ENCODE measurements at regions not wholly inside any gene's neighbourhood (a gene's known extent, or its start where the extent isn't known, plus 50 kb on each side); places are given as distances from the start of the nearest gene placed in this dataset.

DNA sequence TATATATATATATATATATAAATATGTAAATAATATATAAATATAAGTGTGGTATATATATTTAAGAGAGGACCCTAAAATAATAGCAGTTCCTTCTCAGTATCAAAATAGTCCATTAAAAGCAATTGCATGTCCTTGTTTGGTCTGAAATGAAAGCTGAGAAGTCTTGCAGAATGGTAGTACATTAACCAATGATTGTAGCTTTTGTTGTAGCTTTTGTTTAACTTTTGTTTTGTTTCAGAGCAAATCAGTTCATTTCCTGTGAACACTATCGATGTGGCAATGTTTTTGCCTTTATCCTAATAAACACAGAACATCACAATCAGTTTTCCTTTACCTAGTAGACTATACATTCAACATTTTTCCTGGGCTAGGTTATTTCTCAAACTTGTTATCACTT, 1256.2 kb upstream of the SPRY2 start:
- Histone ChIP-seq H3K4me3 (ENCODE audit: control insufficient read depth in 1 of 7, extremely low read depth in 1 of 7, insufficient read depth in 4 of 7, low read depth in 2 of 7, low read length in 6 of 7) (no peak overlapping the region), H3K27ac (ENCODE audit: insufficient read depth in 1 of 2, low read depth in 1 of 2, low read length in 2 of 2, poor library complexity in 1 of 2, severe bottlenecking in 2 of 2) (no peak overlapping the region), H3K36me3 (ENCODE audit: control insufficient read depth in 4 of 4, insufficient read depth in 4 of 4, low read length in 3 of 4) (no peaks in the 10 kb centered on the region), H3K4me1 (ENCODE audit: control extremely low read depth in 1 of 4, control insufficient read depth in 4 of 4, insufficient read depth in 4 of 4, low read length in 3 of 4) (no peaks in the 10 kb centered on the region), H3K9me3 (ENCODE audit: control extremely low read depth in 1 of 5, control insufficient read depth in 4 of 5, insufficient read depth in 2 of 5, low read depth in 1 of 5, low read length in 4 of 5) (no peaks in the 10 kb centered on the region), H3K27me3 (replicated peaks in 2 of 5; ENCODE audit: control insufficient read depth in 4 of 5, insufficient read depth in 5 of 5, low read length in 4 of 5) (no peaks in the 10 kb centered on the region)
- ChIA-PET CTCF (no interaction called here), POLR2A (no interaction called here)
- WGBS (ENCODE audit: insufficient coverage), result 67% methylated on average over 1 of the region's 1 CpG
- no peak for DNase-seq

- Histone ChIP-seq H3K36me3 (ENCODE audit: control insufficient read depth in 4 of 4, insufficient read depth in 4 of 4, low read length in 3 of 4) (no peaks in the 10 kb centered on the region), H3K4me3 (ENCODE audit: control insufficient read depth in 1 of 7, extremely low read depth in 1 of 7, insufficient read depth in 4 of 7, low read depth in 2 of 7, low read length in 6 of 7) (no peak overlapping the region), H3K27me3 (replicated peaks in 2 of 5; ENCODE audit: control insufficient read depth in 4 of 5, insufficient read depth in 5 of 5, low read length in 4 of 5) (no peaks in the 10 kb centered on the region), H3K27ac (ENCODE audit: insufficient read depth in 1 of 2, low read depth in 1 of 2, low read length in 2 of 2, poor library complexity in 1 of 2, severe bottlenecking in 2 of 2) (no peak overlapping the region), H3K9me3 (ENCODE audit: control extremely low read depth in 1 of 5, control insufficient read depth in 4 of 5, insufficient read depth in 2 of 5, low read depth in 1 of 5, low read length in 4 of 5) (no peaks in the 10 kb centered on the region), H3K4me1 (ENCODE audit: control extremely low read depth in 1 of 4, control insufficient read depth in 4 of 4, insufficient read depth in 4 of 4, low read length in 3 of 4) (no peaks in the 10 kb centered on the region)
- ChIA-PET CTCF (no interaction called here), POLR2A (no interaction called here)
- no peak for DNase-seq
- 80% methylated on average over 2 of the region's 2 CpGs for WGBS (ENCODE audit: insufficient coverage)
These were observed 1255.4 kb upstream of the SPRY2 start for GRCh38 chr13:81596224-81596753.

- CTCF ChIA-PET, result no interaction called here
- H3K4me3 ChIP-seq (ENCODE audit: control insufficient read depth in 1 of 7, extremely low read depth in 1 of 7, insufficient read depth in 4 of 7, low read depth in 2 of 7, low read length in 6 of 7), result no peak overlapping the region
These were observed 1250.7 kb upstream of the SPRY2 start for GRCh38 chr13:81591528-81592220.

DNA sequence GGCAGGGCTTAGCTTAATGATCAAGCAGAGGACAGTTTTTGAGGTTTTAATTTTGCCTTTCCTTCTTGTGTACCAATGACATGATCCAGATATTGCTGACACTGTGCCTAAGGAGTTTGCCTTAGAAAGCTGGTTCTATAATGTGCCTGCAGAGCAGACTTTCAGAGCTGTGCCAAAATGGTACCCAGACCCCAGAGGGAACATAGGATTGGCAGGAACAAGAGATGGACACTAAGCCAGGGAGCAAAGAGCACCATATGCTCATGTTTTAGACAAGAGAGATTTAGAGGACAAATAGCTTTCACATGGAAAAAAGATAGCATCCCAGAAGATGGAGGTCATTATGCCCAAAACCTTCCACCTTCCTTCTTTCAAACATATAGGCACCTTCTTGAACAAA, 1241.5 kb upstream of the SPRY2 start:
- peaks cover 0 to 5% (median 0%) of the 10 kb centered on the region in 4 experiments for H3K4me1 ChIP-seq (ENCODE audit: control extremely low read depth in 1 of 4, control insufficient read depth in 4 of 4, insufficient read depth in 4 of 4, low read length in 3 of 4)
- CTCF ChIA-PET, result no interaction called here
- no peaks in the 10 kb centered on the region for H3K36me3 ChIP-seq (ENCODE audit: control insufficient read depth in 4 of 4, insufficient read depth in 4 of 4, low read length in 3 of 4)
- H3K27me3 ChIP-seq (replicated peaks in 2 of 5; ENCODE audit: control insufficient read depth in 4 of 5, insufficient read depth in 5 of 5, low read length in 4 of 5), result no peaks in the 10 kb centered on the region
- H3K27ac ChIP-seq (ENCODE audit: insufficient read depth in 1 of 2, low read depth in 1 of 2, low read length in 2 of 2, poor library complexity in 1 of 2, severe bottlenecking in 2 of 2), result no peak overlapping the region
- peaks cover 0 to 1% (median 0%) of the 10 kb centered on the region in 5 experiments for H3K9me3 ChIP-seq (ENCODE audit: control extremely low read depth in 1 of 5, control insufficient read depth in 4 of 5, insufficient read depth in 2 of 5, low read depth in 1 of 5, low read length in 4 of 5)
- POLR2A ChIA-PET, result no interaction called here
- DNase-seq, result no peak
- H3K4me3 ChIP-seq (ENCODE audit: control insufficient read depth in 1 of 7, extremely low read depth in 1 of 7, insufficient read depth in 4 of 7, low read depth in 2 of 7, low read length in 6 of 7), result no peak overlapping the region

More at GRCh38 chr13:81591528-81592220, 1250.7 kb upstream of the SPRY2 start:
- no peaks in the 10 kb centered on the region for H3K9me3 ChIP-seq (ENCODE audit: control extremely low read depth in 1 of 5, control insufficient read depth in 4 of 5, insufficient read depth in 2 of 5, low read depth in 1 of 5, low read length in 4 of 5)
- no peaks in the 10 kb centered on the region for H3K36me3 ChIP-seq (ENCODE audit: control insufficient read depth in 4 of 4, insufficient read depth in 4 of 4, low read length in 3 of 4)
- no peak overlapping the region for H3K27ac ChIP-seq (ENCODE audit: insufficient read depth in 1 of 2, low read depth in 1 of 2, low read length in 2 of 2, poor library complexity in 1 of 2, severe bottlenecking in 2 of 2)
- H3K4me1 ChIP-seq (ENCODE audit: control extremely low read depth in 1 of 4, control insufficient read depth in 4 of 4, insufficient read depth in 4 of 4, low read length in 3 of 4), result no peaks in the 10 kb centered on the region
- 92% methylated on average over 3 of the region's 3 CpGs for WGBS (ENCODE audit: insufficient coverage)
- H3K27me3 ChIP-seq (replicated peaks in 2 of 5; ENCODE audit: control insufficient read depth in 4 of 5, insufficient read depth in 5 of 5, low read length in 4 of 5), result no peaks in the 10 kb centered on the region
- DNase-seq, result no peak
- POLR2A ChIA-PET, result no interaction called here

DNA sequence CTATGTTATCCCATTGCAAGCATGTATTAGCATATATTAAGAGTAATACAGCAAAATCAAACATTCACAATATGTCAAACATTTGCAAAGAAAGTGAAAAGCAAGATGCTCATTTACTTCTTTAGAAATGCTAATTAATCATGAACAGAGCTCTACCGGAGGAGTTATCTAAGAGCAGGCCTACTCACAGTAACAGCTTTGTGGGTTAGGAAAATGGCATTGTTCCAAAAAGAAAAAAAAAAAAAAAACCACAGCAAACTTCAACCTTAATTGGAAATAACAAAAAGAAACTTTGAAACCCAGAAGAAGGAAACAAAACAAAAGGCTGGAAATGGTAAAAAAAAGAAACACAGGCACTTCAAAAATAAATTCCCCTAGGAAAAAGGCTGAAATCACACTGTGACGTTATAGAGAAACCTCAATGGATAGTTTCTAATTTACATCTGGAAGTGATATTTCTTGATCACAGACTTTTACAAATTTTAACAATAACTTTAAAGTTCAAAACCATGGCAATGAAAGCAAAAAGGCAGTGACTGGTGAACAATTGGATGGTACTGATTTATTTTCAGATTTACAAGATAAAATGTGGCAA, 1236.8 kb upstream of the SPRY2 start:
- no CpG with 5 or more reads among the region's 2 CpGs for WGBS (ENCODE audit: insufficient coverage)
- ChIA-PET POLR2A (no interaction called here), CTCF (no interaction called here)
- peak; percentile 56 to 84 (median 84) for DNase-seq
- peaks cover 0 to 7% (median 0%) of the 10 kb centered on the region in 4 experiments for H3K4me1 ChIP-seq (ENCODE audit: control extremely low read depth in 1 of 4, control insufficient read depth in 4 of 4, insufficient read depth in 4 of 4, low read length in 3 of 4)
- H3K4me3 ChIP-seq (ENCODE audit: control insufficient read depth in 1 of 7, extremely low read depth in 1 of 7, insufficient read depth in 4 of 7, low read depth in 2 of 7, low read length in 6 of 7), result no peak overlapping the region
- H3K36me3 ChIP-seq (ENCODE audit: control insufficient read depth in 4 of 4, insufficient read depth in 4 of 4, low read length in 3 of 4), result no peaks in the 10 kb centered on the region
- H3K27me3 ChIP-seq (replicated peaks in 2 of 5; ENCODE audit: control insufficient read depth in 4 of 5, insufficient read depth in 5 of 5, low read length in 4 of 5), result no peaks in the 10 kb centered on the region
- H3K27ac ChIP-seq (ENCODE audit: insufficient read depth in 1 of 2, low read depth in 1 of 2, low read length in 2 of 2, poor library complexity in 1 of 2, severe bottlenecking in 2 of 2), result peak overlapping the region; percentile 4 to 21
- H3K9me3 ChIP-seq (ENCODE audit: control extremely low read depth in 1 of 5, control insufficient read depth in 4 of 5, insufficient read depth in 2 of 5, low read depth in 1 of 5, low read length in 4 of 5), result no peaks in the 10 kb centered on the region

- H3K4me3 ChIP-seq (ENCODE audit: control insufficient read depth in 1 of 7, extremely low read depth in 1 of 7, insufficient read depth in 4 of 7, low read depth in 2 of 7, low read length in 6 of 7), result no peak overlapping the region
- H3K27me3 ChIP-seq (replicated peaks in 2 of 5; ENCODE audit: control insufficient read depth in 4 of 5, insufficient read depth in 5 of 5, low read length in 4 of 5), result no peaks in the 10 kb centered on the region
- CTCF ChIA-PET, result no interaction called here
- H3K36me3 ChIP-seq (ENCODE audit: control insufficient read depth in 4 of 4, insufficient read depth in 4 of 4, low read length in 3 of 4), result no peaks in the 10 kb centered on the region
- 80% methylated on average over 2 of the region's 3 CpGs for WGBS (ENCODE audit: insufficient coverage)
- no peak overlapping the region for H3K27ac ChIP-seq (ENCODE audit: insufficient read depth in 1 of 2, low read depth in 1 of 2, low read length in 2 of 2, poor library complexity in 1 of 2, severe bottlenecking in 2 of 2)
- DNase-seq, result no peak
- POLR2A ChIA-PET, result no interaction called here
- H3K9me3 ChIP-seq (ENCODE audit: control extremely low read depth in 1 of 5, control insufficient read depth in 4 of 5, insufficient read depth in 2 of 5, low read depth in 1 of 5, low read length in 4 of 5), result no peaks in the 10 kb centered on the region
- no peaks in the 10 kb centered on the region for H3K4me1 ChIP-seq (ENCODE audit: control extremely low read depth in 1 of 4, control insufficient read depth in 4 of 4, insufficient read depth in 4 of 4, low read length in 3 of 4)
These were observed 1227.9 kb upstream of the SPRY2 start for GRCh38 chr13:81568824-81569223.

GRCh38 chr13:81565849-81566248, 1224.9 kb upstream of the SPRY2 start:
- 100% methylated on average over 1 of the region's 1 CpG for WGBS (ENCODE audit: insufficient coverage)
- ChIA-PET POLR2A (no interaction called here), CTCF (no interaction called here)
- DNase-seq, result no peak
- no peaks in the 10 kb centered on the region for H3K36me3 ChIP-seq (ENCODE audit: control insufficient read depth in 4 of 4, insufficient read depth in 4 of 4, low read length in 3 of 4)
- no peak overlapping the region for H3K27ac ChIP-seq (ENCODE audit: insufficient read depth in 1 of 2, low read depth in 1 of 2, low read length in 2 of 2, poor library complexity in 1 of 2, severe bottlenecking in 2 of 2)
- no peaks in the 10 kb centered on the region for H3K4me1 ChIP-seq (ENCODE audit: control extremely low read depth in 1 of 4, control insufficient read depth in 4 of 4, insufficient read depth in 4 of 4, low read length in 3 of 4)
- H3K4me3 ChIP-seq (ENCODE audit: control insufficient read depth in 1 of 7, extremely low read depth in 1 of 7, insufficient read depth in 4 of 7, low read depth in 2 of 7, low read length in 6 of 7), result no peak overlapping the region
- no peaks in the 10 kb centered on the region for H3K9me3 ChIP-seq (ENCODE audit: control extremely low read depth in 1 of 5, control insufficient read depth in 4 of 5, insufficient read depth in 2 of 5, low read depth in 1 of 5, low read length in 4 of 5)
- H3K27me3 ChIP-seq (replicated peaks in 2 of 5; ENCODE audit: control insufficient read depth in 4 of 5, insufficient read depth in 5 of 5, low read length in 4 of 5), result no peaks in the 10 kb centered on the region

Data from common myeloid progenitor, CD34-positive (primary cell).